K562 (cell line): ENCODE measurements at regions not wholly inside any gene's neighbourhood (a gene's known extent, or its start where the extent isn't known, plus 50 kb on each side); places are given as distances from the start of the nearest gene placed in this dataset.

Experiments used
- BACH1 ChIP-seq: fragments of 200-800 bp; sonication (Bioruptor generic); IDR thresholded peaks from 2 replicates; pipeline ENCODE4 v1.6.1; 2016; ENCODE audit warnings: missing genetic modification characterization, missing compliant biosample characterization
- HDGF ChIP-seq: fragments of 450-650 bp; IDR thresholded peaks from 2 replicates; pipeline ENCODE4 v1.6.1; 2016
- KLF16 ChIP-seq: IDR thresholded peaks from 2 replicates; pipeline ENCODE4 v1.6.1; 2016; ENCODE audit warnings: antibody characterized with exemption
- MCM2 ChIP-seq: fragments of 450-650 bp; IDR thresholded peaks from 2 replicates; pipeline ENCODE4 v1.6.1; 2017; ENCODE audit warnings: low read depth, mild to moderate bottlenecking
- MTA3 ChIP-seq: fragments of 450-650 bp; formaldehyde crosslinking; IDR thresholded peaks from 2 replicates; pipeline ENCODE4 v1.6.1; 2017; ENCODE audit warnings: mild to moderate bottlenecking, borderline replicate concordance
- NR3C1 ChIP-seq: sonication (generic); formaldehyde crosslinking; IDR thresholded peaks from 2 replicates; pipeline ENCODE4 v1.8.1; 2022; ENCODE audit warnings: missing genetic modification reagents
- SRF ChIP-seq, 2 experiments: fragments of 250-450, 450-650 bp in 1 of 2; sonication (Bioruptor Pico) in 1 of 2; sonication (generic) in 1 of 2; formaldehyde crosslinking; IDR thresholded peaks; 2 replicates each; pipeline versions ENCODE4 v1.5.0 to v1.5.1; 2020 to 2022; ENCODE audit warnings: mild to moderate bottlenecking in 1 of 2, missing genetic modification reagents in 1 of 2
- TOE1 ChIP-seq, 2 experiments: fragments of 450-650 bp in 1 of 2; sonication (generic) in 1 of 2; formaldehyde crosslinking in 1 of 2; IDR thresholded peaks; 2 replicates each; pipeline versions ENCODE4 v1.7.1 to v1.8.0; 2016 to 2022; ENCODE audit warnings: borderline replicate concordance in 2 of 2, mild to moderate bottlenecking in 2 of 2, antibody characterized with exemption in 1 of 2, inconsistent platforms in 1 of 2, low read depth in 1 of 2, missing genetic modification reagents in 1 of 2, moderate library complexity in 1 of 2
- YY1 ChIP-seq, 3 experiments: IDR thresholded peaks; 2 replicates each; pipeline ENCODE4 v1.6.1; 2011; ENCODE audit warnings: low read length in 2 of 3, mild to moderate bottlenecking in 2 of 3, moderate library complexity in 2 of 3, borderline replicate concordance in 1 of 3, control low read depth in 1 of 3, low read depth in 1 of 3; ENCODE audit not compliant: insufficient read depth in 3 of 3, insufficient replicate concordance in 2 of 3, control insufficient read depth in 1 of 3, insufficient read length in 1 of 3; ENCODE audit errors: extremely low read depth in 1 of 3
- ZNF217 ChIP-seq: sonication (generic); formaldehyde crosslinking; IDR thresholded peaks from 2 replicates; pipeline ENCODE4 v1.8.0; 2022; ENCODE audit warnings: mild to moderate bottlenecking, missing genetic modification reagents
- ZNF507 ChIP-seq: conservative IDR thresholded peaks from 2 replicates; pipeline ENCODE4 v1.6.1; 2017; ENCODE audit warnings: missing genetic modification characterization, missing compliant biosample characterization
- TF ChIP-seq, protein P1 (sequence below), 2 experiments: IDR thresholded peaks; 2 replicates each; pipeline ENCODE4 v1.6.1; 2011; ENCODE audit warnings: borderline replicate concordance in 1 of 2, control low read depth in 1 of 2, low read depth in 1 of 2, low read length in 1 of 2, mild to moderate bottlenecking in 1 of 2, mixed read lengths in 1 of 2, moderate library complexity in 1 of 2; ENCODE audit not compliant: insufficient read depth in 1 of 2, insufficient read length in 1 of 2, poor library complexity in 1 of 2, severe bottlenecking in 1 of 2; ENCODE audit errors: extremely low read depth in 1 of 2
- TF ChIP-seq, protein P2 (sequence below): fragments of 200-600 bp; sonication (generic); IDR thresholded peaks from one replicate; pipeline ENCODE4 v1.6.1; 2012; ENCODE audit warnings: mild to moderate bottlenecking, low read depth, low read length, inconsistent platforms

DNA sequence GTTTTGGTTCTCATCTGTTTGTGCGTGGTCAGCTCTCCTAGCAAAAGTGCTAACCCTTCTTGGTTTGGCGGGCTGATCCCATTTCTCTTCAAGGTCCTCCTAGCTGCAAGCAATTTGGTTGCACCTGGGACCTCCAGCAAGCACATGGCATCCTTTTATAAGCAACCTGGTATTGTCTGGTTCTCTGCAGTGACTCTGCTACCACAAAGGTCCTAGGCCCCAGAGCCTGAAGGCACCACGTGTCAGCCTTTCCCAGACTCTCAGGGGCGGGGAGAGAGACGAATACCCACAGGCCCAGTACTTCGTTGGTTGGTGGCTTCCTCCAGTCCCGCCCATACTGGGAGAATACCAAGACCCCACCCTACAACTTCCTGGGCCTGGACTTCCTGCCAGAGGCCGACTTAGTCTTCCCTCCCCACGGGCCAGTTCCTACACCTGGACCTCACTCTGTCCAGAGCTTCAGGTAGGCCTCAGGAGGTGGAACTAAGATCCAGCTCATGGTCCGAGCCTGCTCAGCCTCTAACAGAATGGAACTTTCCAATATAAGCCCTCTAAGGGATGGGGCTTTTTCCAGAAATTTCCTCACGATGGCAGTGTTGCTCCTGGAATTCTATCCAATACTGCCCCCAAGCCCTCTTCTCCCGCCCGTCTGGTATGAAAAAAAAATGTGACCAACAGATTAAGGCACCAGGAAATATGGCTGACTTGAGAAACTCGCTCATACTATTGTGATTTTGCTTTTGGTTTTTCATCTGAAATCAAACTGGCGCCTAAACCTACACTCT, 192.5 kb upstream of the STK26 start (continued):
- TF ChIP-seq, protein P1, sequence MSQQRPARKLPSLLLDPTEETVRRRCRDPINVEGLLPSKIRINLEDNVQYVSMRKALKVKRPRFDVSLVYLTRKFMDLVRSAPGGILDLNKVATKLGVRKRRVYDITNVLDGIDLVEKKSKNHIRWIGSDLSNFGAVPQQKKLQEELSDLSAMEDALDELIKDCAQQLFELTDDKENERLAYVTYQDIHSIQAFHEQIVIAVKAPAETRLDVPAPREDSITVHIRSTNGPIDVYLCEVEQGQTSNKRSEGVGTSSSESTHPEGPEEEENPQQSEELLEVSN (IDR thresholded peaks at IDR 0.05; ENCODE audit: borderline replicate concordance in 1 of 2, extremely low read depth in 1 of 2, insufficient read depth in 1 of 2, insufficient read length in 1 of 2, low read depth in 1 of 2, low read length in 1 of 2, poor library complexity in 1 of 2, severe bottlenecking in 1 of 2), result peak; percentile 80 to 91
- TF ChIP-seq ZNF217 (CRISPR knock-in tag), result no peak
- TF ChIP-seq MCM2, result no peak
- TF ChIP-seq NR3C1 (CRISPR knock-in tag), result no peak
- TF ChIP-seq HDGF, result no peak
- no peak for TF ChIP-seq ZNF507 (tag)
- TF ChIP-seq, protein P2, sequence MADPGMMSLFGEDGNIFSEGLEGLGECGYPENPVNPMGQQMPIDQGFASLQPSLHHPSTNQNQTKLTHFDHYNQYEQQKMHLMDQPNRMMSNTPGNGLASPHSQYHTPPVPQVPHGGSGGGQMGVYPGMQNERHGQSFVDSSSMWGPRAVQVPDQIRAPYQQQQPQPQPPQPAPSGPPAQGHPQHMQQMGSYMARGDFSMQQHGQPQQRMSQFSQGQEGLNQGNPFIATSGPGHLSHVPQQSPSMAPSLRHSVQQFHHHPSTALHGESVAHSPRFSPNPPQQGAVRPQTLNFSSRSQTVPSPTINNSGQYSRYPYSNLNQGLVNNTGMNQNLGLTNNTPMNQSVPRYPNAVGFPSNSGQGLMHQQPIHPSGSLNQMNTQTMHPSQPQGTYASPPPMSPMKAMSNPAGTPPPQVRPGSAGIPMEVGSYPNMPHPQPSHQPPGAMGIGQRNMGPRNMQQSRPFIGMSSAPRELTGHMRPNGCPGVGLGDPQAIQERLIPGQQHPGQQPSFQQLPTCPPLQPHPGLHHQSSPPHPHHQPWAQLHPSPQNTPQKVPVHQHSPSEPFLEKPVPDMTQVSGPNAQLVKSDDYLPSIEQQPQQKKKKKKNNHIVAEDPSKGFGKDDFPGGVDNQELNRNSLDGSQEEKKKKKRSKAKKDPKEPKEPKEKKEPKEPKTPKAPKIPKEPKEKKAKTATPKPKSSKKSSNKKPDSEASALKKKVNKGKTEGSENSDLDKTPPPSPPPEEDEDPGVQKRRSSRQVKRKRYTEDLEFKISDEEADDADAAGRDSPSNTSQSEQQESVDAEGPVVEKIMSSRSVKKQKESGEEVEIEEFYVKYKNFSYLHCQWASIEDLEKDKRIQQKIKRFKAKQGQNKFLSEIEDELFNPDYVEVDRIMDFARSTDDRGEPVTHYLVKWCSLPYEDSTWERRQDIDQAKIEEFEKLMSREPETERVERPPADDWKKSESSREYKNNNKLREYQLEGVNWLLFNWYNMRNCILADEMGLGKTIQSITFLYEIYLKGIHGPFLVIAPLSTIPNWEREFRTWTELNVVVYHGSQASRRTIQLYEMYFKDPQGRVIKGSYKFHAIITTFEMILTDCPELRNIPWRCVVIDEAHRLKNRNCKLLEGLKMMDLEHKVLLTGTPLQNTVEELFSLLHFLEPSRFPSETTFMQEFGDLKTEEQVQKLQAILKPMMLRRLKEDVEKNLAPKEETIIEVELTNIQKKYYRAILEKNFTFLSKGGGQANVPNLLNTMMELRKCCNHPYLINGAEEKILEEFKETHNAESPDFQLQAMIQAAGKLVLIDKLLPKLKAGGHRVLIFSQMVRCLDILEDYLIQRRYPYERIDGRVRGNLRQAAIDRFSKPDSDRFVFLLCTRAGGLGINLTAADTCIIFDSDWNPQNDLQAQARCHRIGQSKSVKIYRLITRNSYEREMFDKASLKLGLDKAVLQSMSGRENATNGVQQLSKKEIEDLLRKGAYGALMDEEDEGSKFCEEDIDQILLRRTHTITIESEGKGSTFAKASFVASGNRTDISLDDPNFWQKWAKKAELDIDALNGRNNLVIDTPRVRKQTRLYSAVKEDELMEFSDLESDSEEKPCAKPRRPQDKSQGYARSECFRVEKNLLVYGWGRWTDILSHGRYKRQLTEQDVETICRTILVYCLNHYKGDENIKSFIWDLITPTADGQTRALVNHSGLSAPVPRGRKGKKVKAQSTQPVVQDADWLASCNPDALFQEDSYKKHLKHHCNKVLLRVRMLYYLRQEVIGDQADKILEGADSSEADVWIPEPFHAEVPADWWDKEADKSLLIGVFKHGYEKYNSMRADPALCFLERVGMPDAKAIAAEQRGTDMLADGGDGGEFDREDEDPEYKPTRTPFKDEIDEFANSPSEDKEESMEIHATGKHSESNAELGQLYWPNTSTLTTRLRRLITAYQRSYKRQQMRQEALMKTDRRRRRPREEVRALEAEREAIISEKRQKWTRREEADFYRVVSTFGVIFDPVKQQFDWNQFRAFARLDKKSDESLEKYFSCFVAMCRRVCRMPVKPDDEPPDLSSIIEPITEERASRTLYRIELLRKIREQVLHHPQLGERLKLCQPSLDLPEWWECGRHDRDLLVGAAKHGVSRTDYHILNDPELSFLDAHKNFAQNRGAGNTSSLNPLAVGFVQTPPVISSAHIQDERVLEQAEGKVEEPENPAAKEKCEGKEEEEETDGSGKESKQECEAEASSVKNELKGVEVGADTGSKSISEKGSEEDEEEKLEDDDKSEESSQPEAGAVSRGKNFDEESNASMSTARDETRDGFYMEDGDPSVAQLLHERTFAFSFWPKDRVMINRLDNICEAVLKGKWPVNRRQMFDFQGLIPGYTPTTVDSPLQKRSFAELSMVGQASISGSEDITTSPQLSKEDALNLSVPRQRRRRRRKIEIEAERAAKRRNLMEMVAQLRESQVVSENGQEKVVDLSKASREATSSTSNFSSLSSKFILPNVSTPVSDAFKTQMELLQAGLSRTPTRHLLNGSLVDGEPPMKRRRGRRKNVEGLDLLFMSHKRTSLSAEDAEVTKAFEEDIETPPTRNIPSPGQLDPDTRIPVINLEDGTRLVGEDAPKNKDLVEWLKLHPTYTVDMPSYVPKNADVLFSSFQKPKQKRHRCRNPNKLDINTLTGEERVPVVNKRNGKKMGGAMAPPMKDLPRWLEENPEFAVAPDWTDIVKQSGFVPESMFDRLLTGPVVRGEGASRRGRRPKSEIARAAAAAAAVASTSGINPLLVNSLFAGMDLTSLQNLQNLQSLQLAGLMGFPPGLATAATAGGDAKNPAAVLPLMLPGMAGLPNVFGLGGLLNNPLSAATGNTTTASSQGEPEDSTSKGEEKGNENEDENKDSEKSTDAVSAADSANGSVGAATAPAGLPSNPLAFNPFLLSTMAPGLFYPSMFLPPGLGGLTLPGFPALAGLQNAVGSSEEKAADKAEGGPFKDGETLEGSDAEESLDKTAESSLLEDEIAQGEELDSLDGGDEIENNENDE, result no peak
- TF ChIP-seq BACH1 (tag), result peak; percentile 28; the same call in 1 of the 2 replicates
- no peak for TF ChIP-seq MTA3
- no peak for TF ChIP-seq SRF (CRISPR knock-in tag; IDR thresholded peaks at IDR 0.05)
- peak in 2 of 3 experiments; percentile 27 to 84 for TF ChIP-seq YY1 (IDR thresholded peaks at IDR 0.05; ENCODE audit: borderline replicate concordance in 1 of 3, control insufficient read depth in 1 of 3, extremely low read depth in 1 of 3, insufficient read depth in 3 of 3, insufficient read length in 1 of 3, insufficient replicate concordance in 2 of 3, low read depth in 1 of 3, low read length in 2 of 3)
- TF ChIP-seq KLF16, result no peak
- TF ChIP-seq TOE1 (IDR thresholded peaks at IDR 0.05; ENCODE audit: borderline replicate concordance), result peak; percentile 77
- TF ChIP-seq TOE1 (CRISPR knock-in tag; IDR thresholded peaks at IDR 0.05; ENCODE audit: borderline replicate concordance, low read depth), result no peak
